SK-N-SH treated with all-trans-retinoic acid at 6 μM for 48 hours (cell line): ENCODE measurements at regions not wholly inside any gene's neighbourhood (a gene's known extent, or its start where the extent isn't known, plus 50 kb on each side); places are given as distances from the start of the nearest gene placed in this dataset.

Source experiments
- ATAC-seq: fragments of 200-7000 bp; cut with Tn5 transposase; 3 replicates; pipeline ENCODE4 v1.9.1; 2020; ENCODE audit warnings: mild to moderate bottlenecking, moderate library complexity
- ARNTL ChIP-seq: fragments of 450-650 bp; formaldehyde crosslinking; IDR thresholded peaks from 2 replicates; pipeline ENCODE4 v1.5.0; 2020; ENCODE audit warnings: low read depth, mild to moderate bottlenecking, moderate library complexity, borderline replicate concordance
- BACH2 ChIP-seq: fragments of 250-450 bp; sonication (Bioruptor Pico); IDR thresholded peaks from 2 replicates; pipeline ENCODE4 v1.9.0; 2021; ENCODE audit warnings: mild to moderate bottlenecking, borderline replicate concordance
- ESRRG ChIP-seq: fragments of 250-450 bp; sonication (Bioruptor Pico); IDR thresholded peaks from 2 replicates; pipeline ENCODE4 v1.6.1; 2021; ENCODE audit warnings: mild to moderate bottlenecking
- ISL1 ChIP-seq: fragments of 250-450 bp; sonication (Bioruptor Pico); IDR thresholded peaks from 2 replicates; pipeline ENCODE4 v2.1.2; 2022; ENCODE audit warnings: mild to moderate bottlenecking, moderate library complexity
- OSR1 ChIP-seq: fragments of 250-450 bp; sonication (Bioruptor Pico); IDR thresholded peaks from 2 replicates; pipeline ENCODE4 v1.8.0; 2022; ENCODE audit warnings: moderate library complexity, mild to moderate bottlenecking, inconsistent platforms
- PPARA ChIP-seq: fragments of 250-450 bp; sonication (Bioruptor Pico); IDR thresholded peaks from 2 replicates; pipeline ENCODE4 v1.5.0; 2020; ENCODE audit warnings: mild to moderate bottlenecking, borderline replicate concordance
- RARB ChIP-seq: fragments of 250-450 bp; sonication (Bioruptor Pico); IDR thresholded peaks from 2 replicates; pipeline ENCODE4 v1.8.0; 2021; ENCODE audit warnings: mild to moderate bottlenecking, moderate library complexity
- SNAI2 ChIP-seq: fragments of 250-450 bp; sonication (Bioruptor Pico); IDR thresholded peaks from 2 replicates; pipeline ENCODE4 v1.5.0; 2020; ENCODE audit warnings: mild to moderate bottlenecking, moderate library complexity
- TCF4 ChIP-seq: fragments of 250-450 bp; sonication (Bioruptor Pico); IDR thresholded peaks from 2 replicates; pipeline ENCODE4 v1.8.0; 2021; ENCODE audit warnings: mild to moderate bottlenecking, moderate library complexity, borderline replicate concordance
- TOX ChIP-seq: fragments of 250-450 bp; sonication (Bioruptor Pico); IDR thresholded peaks from 2 replicates; pipeline ENCODE4 v1.8.0; 2021; ENCODE audit warnings: mild to moderate bottlenecking, moderate library complexity, borderline replicate concordance
- ZC3H10 ChIP-seq: fragments of 250-450 bp; sonication (Bioruptor Pico); IDR thresholded peaks from 2 replicates; pipeline ENCODE4 v1.5.1; 2021; ENCODE audit warnings: mild to moderate bottlenecking, moderate library complexity
- ZFP3 ChIP-seq: fragments of 250-450 bp; sonication (Bioruptor Pico); IDR thresholded peaks from 2 replicates; pipeline ENCODE4 v1.5.0; 2020; ENCODE audit warnings: mild to moderate bottlenecking, moderate library complexity
- ZFP30 ChIP-seq: fragments of 450-650 bp; formaldehyde crosslinking; IDR thresholded peaks from 2 replicates; pipeline ENCODE4 v1.5.0; 2022; ENCODE audit warnings: mild to moderate bottlenecking, moderate library complexity
- ZNF70 ChIP-seq: fragments of 450-650 bp; formaldehyde crosslinking; IDR thresholded peaks from 2 replicates; pipeline ENCODE4 v1.5.0; 2020; ENCODE audit warnings: mild to moderate bottlenecking, moderate library complexity
- ZNF8 ChIP-seq: fragments of 450-650 bp; formaldehyde crosslinking; IDR thresholded peaks from 2 replicates; pipeline ENCODE4 v1.5.0; 2020; ENCODE audit warnings: mild to moderate bottlenecking, moderate library complexity
- TF ChIP-seq, protein P1 (sequence below): fragments of 250-450 bp; sonication (Bioruptor Pico); IDR thresholded peaks from 2 replicates; pipeline ENCODE4 v1.8.0; 2021; ENCODE audit warnings: low read depth, mild to moderate bottlenecking, moderate library complexity, borderline replicate concordance
- TF ChIP-seq, protein P2 (sequence below): fragments of 250-450 bp; sonication (Bioruptor Pico); IDR thresholded peaks from 2 replicates; pipeline ENCODE4 v1.8.0; 2020; ENCODE audit warnings: mild to moderate bottlenecking, moderate library complexity, borderline replicate concordance
- TF ChIP-seq, protein P3 (sequence below): fragments of 250-450 bp; sonication (Bioruptor Pico); IDR thresholded peaks from 2 replicates; pipeline ENCODE4 v1.5.1; 2021; ENCODE audit warnings: mild to moderate bottlenecking, moderate library complexity
- TF ChIP-seq, protein P4 (sequence below): fragments of 250-450 bp; sonication (Bioruptor Pico); IDR thresholded peaks from 2 replicates; pipeline ENCODE4 v1.5.1; 2020; ENCODE audit warnings: low read depth, mild to moderate bottlenecking, moderate library complexity

DNA sequence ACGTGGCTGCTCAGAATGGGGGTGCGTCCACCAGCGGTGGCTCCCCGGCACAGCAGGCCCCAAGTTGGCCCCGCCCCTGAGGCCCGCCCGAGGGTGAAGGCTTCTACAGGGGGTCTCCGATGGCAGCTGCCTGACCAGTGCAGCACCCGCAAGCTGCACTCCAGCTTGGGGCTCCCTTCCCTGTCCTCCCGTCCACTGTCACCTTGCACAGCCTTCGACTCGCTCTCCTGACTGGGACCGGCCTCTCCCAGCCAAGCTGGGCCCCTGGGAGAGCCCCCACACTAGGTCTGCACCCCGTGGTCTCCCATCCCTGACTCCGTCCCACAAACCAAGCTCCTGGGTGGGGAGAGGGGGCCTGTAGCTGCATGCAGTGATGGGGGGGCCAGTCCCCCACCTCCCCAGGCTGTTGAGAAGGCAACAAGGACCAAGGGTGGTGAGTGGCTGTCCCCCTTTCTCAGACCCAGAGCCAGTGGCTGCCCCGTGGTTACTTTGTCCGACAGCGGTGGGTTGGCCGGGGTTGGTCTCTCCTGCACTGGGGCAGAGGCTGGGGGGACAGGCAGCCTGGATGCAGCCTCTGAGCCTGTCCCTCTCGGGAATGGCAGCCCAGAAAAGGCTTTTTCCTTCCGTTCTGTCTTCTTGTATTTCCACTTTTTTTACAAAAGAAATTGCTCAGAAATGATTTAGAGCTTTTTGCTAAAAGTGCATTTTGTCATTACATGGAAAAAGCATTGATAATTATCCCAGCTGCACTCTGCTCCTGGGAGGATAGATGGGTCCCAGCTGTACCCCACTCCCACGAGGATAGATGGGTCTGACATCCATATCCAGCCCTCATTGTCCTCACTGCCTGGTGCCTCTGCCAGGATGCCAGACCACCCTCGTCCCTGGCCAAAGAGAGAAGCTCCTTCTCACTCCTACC lies 217.0 kb downstream of the KIF26A start:
- no peak for ATAC-seq
- TF ChIP-seq ZC3H10 (no peak), ZFP30 (no peak), ZNF70 (CRISPR knock-in tag) (no peak), OSR1 (CRISPR knock-in tag) (no peak), BACH2 (no peak), SNAI2 (CRISPR knock-in tag) (no peak)

DNA sequence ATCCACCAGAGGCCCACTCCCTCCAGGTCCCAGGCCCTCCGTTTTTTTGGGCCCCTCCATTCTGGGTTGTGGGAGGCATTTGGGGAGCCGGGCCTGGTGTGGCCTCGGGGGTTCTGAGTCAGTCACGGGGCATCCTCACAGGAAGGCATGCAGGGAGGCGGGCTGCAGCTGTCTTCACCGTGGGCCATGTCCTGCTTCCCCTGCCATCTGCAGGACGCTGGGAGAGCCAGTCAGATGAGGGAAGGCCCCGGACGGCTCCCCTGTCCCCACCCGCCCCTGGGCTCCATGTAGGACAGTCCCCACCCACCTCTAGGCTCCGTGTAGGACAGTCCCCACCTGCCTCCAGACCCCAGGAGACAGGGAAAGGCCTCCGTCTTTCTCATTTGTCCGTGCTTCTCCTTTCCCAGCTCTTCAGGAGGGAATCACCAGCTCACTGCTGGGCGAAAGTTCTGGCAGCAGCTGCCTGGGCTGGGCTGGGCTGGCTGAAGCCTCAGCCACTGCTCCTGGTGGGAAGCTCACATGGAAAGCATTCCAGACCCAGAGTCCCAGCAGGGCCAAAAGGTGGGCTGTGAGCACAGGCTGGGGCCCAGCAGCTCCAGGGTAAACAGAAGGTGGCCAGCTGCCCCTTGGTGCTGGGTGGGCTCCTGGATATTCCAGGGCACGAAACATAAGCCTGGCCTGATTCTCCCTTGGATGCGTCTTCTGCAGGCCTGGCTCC lies 217.8 kb downstream of the KIF26A start:
- ATAC-seq, result no peak
- TF ChIP-seq RARB (CRISPR knock-in tag), result no peak
- no peak for TF ChIP-seq OSR1 (CRISPR knock-in tag)
- TF ChIP-seq, protein P1, sequence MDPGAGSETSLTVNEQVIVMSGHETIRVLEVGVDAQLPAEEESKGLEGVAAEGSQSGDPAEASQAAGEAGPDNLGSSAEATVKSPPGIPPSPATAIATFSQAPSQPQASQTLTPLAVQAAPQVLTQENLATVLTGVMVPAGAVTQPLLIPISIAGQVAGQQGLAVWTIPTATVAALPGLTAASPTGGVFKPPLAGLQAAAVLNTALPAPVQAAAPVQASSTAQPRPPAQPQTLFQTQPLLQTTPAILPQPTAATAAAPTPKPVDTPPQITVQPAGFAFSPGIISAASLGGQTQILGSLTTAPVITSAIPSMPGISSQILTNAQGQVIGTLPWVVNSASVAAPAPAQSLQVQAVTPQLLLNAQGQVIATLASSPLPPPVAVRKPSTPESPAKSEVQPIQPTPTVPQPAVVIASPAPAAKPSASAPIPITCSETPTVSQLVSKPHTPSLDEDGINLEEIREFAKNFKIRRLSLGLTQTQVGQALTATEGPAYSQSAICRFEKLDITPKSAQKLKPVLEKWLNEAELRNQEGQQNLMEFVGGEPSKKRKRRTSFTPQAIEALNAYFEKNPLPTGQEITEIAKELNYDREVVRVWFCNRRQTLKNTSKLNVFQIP (CRISPR knock-in tag), result no peak
- TF ChIP-seq, protein P2, sequence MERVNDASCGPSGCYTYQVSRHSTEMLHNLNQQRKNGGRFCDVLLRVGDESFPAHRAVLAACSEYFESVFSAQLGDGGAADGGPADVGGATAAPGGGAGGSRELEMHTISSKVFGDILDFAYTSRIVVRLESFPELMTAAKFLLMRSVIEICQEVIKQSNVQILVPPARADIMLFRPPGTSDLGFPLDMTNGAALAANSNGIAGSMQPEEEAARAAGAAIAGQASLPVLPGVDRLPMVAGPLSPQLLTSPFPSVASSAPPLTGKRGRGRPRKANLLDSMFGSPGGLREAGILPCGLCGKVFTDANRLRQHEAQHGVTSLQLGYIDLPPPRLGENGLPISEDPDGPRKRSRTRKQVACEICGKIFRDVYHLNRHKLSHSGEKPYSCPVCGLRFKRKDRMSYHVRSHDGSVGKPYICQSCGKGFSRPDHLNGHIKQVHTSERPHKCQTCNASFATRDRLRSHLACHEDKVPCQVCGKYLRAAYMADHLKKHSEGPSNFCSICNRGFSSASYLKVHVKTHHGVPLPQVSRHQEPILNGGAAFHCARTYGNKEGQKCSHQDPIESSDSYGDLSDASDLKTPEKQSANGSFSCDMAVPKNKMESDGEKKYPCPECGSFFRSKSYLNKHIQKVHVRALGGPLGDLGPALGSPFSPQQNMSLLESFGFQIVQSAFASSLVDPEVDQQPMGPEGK, result no peak
- TF ChIP-seq ZFP3 (CRISPR knock-in tag), result no peak
- TF ChIP-seq, all 23 proteins: peak for 0

DNA sequence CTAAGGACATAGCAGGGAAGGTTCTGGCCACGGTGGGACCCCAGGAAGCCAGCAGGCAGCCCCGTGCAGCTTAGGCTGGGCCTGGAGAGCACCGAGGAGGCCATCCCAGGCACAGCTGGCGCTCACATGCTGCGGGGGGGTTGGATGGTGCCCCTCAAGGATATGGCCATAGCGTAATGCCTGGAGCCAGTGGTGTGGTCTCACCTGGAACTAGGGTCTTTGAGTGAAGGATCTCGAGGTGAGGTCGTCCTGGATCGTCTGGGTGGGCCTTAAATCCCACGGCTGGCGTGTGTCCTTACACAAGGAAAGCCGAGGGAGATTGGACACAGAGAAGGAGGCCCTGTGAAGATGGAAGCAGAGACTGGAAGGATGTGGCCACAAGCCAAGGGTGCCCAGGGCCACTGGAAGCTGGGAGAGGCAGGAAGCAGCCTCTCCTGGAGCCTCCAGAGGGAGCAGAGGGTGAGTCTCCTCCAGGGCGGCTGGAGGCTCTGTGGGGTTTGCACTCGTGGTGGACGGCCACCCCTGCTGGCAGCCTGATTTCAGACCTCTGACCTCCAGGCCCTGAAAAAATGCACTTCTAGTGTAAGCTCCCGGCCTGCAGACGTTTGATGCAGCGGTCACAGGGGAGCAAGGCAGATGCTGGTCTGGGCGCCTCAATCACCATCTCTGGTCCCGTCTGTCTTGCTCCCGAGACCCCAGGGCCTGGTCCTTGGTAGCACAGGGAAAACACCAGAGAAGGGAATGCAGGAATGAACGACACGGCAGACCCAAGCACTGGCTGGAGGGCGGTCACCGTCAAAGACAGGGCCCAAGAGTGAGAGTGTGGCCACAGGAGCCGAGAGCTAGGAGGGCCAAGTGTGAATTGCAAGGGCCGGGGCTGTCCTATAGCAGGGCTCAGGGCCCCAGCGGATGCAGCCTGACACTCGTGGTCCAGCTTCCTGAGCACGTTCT lies 218.6 kb downstream of the KIF26A start:
- ATAC-seq, result no peak
- TF ChIP-seq ZC3H10 (no peak), ESRRG (CRISPR knock-in tag) (no peak), ARNTL (CRISPR knock-in tag) (no peak), ZFP30 (no peak), PPARA (CRISPR knock-in tag) (no peak), ISL1 (CRISPR knock-in tag) (no peak), OSR1 (CRISPR knock-in tag) (no peak), ZNF70 (CRISPR knock-in tag) (no peak), TCF4 (no peak), TOX (CRISPR knock-in tag) (no peak), SNAI2 (CRISPR knock-in tag) (no peak), ZNF8 (CRISPR knock-in tag) (no peak)
- TF ChIP-seq, protein P3, sequence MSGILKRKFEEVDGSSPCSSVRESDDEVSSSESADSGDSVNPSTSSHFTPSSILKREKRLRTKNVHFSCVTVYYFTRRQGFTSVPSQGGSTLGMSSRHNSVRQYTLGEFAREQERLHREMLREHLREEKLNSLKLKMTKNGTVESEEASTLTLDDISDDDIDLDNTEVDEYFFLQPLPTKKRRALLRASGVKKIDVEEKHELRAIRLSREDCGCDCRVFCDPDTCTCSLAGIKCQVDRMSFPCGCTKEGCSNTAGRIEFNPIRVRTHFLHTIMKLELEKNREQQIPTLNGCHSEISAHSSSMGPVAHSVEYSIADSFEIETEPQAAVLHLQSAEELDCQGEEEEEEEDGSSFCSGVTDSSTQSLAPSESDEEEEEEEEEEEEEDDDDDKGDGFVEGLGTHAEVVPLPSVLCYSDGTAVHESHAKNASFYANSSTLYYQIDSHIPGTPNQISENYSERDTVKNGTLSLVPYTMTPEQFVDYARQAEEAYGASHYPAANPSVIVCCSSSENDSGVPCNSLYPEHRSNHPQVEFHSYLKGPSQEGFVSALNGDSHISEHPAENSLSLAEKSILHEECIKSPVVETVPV (CRISPR knock-in tag), result no peak
- TF ChIP-seq, protein P4, sequence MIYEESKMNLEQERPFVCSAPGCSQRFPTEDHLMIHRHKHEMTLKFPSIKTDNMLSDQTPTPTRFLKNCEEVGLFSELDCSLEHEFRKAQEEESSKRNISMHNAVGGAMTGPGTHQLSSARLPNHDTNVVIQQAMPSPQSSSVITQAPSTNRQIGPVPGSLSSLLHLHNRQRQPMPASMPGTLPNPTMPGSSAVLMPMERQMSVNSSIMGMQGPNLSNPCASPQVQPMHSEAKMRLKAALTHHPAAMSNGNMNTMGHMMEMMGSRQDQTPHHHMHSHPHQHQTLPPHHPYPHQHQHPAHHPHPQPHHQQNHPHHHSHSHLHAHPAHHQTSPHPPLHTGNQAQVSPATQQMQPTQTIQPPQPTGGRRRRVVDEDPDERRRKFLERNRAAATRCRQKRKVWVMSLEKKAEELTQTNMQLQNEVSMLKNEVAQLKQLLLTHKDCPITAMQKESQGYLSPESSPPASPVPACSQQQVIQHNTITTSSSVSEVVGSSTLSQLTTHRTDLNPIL (CRISPR knock-in tag), result no peak
- TF ChIP-seq, protein P2, result no peak
- TF ChIP-seq, all 23 proteins: peak for 0
